Mesodermal cell (in vitro differentiated cells): ENCODE measurements at regions not wholly inside any gene's neighbourhood (a gene's known extent, or its start where the extent isn't known, plus 50 kb on each side); places are given as distances from the start of the nearest gene placed in this dataset.

Source experiments
- H3K27ac ChIP-seq: 2 replicates; pipeline ENCODE4 v1.7.0; 2013; ENCODE audit warnings: mild to moderate bottlenecking, low read depth, low read length, moderate library complexity; ENCODE audit not compliant: severe bottlenecking
- H3K36me3 ChIP-seq: 2 replicates; pipeline ENCODE4 v1.7.1; 2013; ENCODE audit warnings: mild to moderate bottlenecking, low read length, moderate library complexity; ENCODE audit not compliant: control insufficient read depth, insufficient read depth
- H3K4me1 ChIP-seq: one replicate; pipeline ENCODE4 v1.7.1; 2013; ENCODE audit warnings: mild to moderate bottlenecking, low read length; ENCODE audit not compliant: insufficient read depth, control insufficient read depth, poor library complexity, severe bottlenecking
- H3K4me3 ChIP-seq: 2 replicates; pipeline ENCODE4 v1.7.0; 2013; ENCODE audit warnings: low read length, control low read depth, mild to moderate bottlenecking; ENCODE audit not compliant: insufficient read depth, poor library complexity, severe bottlenecking; ENCODE audit errors: extremely low read depth
- H3K9me3 ChIP-seq: 2 replicates; pipeline ENCODE4 v1.7.1; 2013; ENCODE audit warnings: mild to moderate bottlenecking, low read length, moderate library complexity; ENCODE audit not compliant: control insufficient read depth
- WGBS, 2 experiments: methylation state at CpG; one replicate each; pipeline ENCODE4 v1.1.5; 2013; ENCODE audit warnings: missing lambda C conversion rate in 2 of 2; ENCODE audit not compliant: insufficient coverage in 2 of 2; 5-methylcytosine and 5-hydroxymethylcytosine counted together

- Histone ChIP-seq H3K4me1 (peaks cover 5% of the 10 kb centered on the region), H3K27ac (no peak overlapping the region), H3K9me3 (no peaks in the 10 kb centered on the region), H3K36me3 (no peaks in the 10 kb centered on the region), H3K4me3 (no peak overlapping the region)
- WGBS, 2 experiments = 89% methylated on average over 1 of the region's 3 CpGs
Measured at GRCh38 chr7:34330308-34330707, 327.7 kb upstream of the NPSR1 start.

- 83 to 86% methylated on average over 1 to 2 of the region's 2 CpGs for WGBS, 2 experiments
- Histone ChIP-seq H3K4me3 (no peak overlapping the region), H3K27ac (no peak overlapping the region), H3K36me3 (no peaks in the 10 kb centered on the region), H3K4me1 (peaks cover 5% of the 10 kb centered on the region), H3K9me3 (no peaks in the 10 kb centered on the region)
Measured at GRCh38 chr7:34331102-34331501, 326.9 kb upstream of the NPSR1 start.

GRCh38 chr7:34332006-34332405 lies 326.0 kb upstream of the NPSR1 start:
- no peaks in the 10 kb centered on the region for H3K9me3 ChIP-seq
- 88% methylated on average over 2 of the region's 4 CpGs; no CpG with 5 or more reads in 1 of the 2 experiments for WGBS, 2 experiments
- no peak overlapping the region for H3K4me3 ChIP-seq
- H3K4me1 ChIP-seq = peaks cover 5% of the 10 kb centered on the region
- no peak overlapping the region for H3K27ac ChIP-seq
- no peaks in the 10 kb centered on the region for H3K36me3 ChIP-seq

- peaks cover 5% of the 10 kb centered on the region for H3K4me1 ChIP-seq
- WGBS, 2 experiments = 100% methylated on average over 1 of the region's 2 CpGs
- H3K36me3 ChIP-seq = no peaks in the 10 kb centered on the region
- no peaks in the 10 kb centered on the region for H3K9me3 ChIP-seq
- H3K27ac ChIP-seq = no peak overlapping the region
- H3K4me3 ChIP-seq = no peak overlapping the region
Measured at GRCh38 chr7:34333184-34333583, 324.8 kb upstream of the NPSR1 start.

- H3K4me1 ChIP-seq = peaks cover 5% of the 10 kb centered on the region
- H3K36me3 ChIP-seq = no peaks in the 10 kb centered on the region
- no peaks in the 10 kb centered on the region for H3K9me3 ChIP-seq
- WGBS, 2 experiments = 91 to 95% methylated on average over 2 to 4 of the region's 4 CpGs
- H3K27ac ChIP-seq = no peak overlapping the region
- no peak overlapping the region for H3K4me3 ChIP-seq
Measured at GRCh38 chr7:34333925-34334324, 324.1 kb upstream of the NPSR1 start.

DNA sequence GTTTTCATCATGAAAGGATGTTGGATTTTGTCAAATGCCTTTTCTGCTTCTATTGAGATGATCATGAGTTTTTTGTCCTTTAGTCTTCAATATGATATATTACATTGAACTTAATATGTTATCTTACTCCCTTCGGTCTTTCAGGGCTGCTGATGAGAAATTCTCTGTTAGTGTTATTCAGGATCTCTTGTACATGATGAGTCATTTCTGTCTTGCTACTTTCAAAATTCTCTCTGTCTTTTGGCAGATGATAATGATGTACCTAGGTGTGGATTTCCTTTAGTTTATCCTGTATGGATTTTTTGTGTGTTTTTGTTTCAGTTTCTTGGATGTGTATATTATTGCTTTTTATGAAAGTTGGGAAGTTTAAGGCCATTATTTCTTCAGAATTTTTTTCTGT lies 320.9 kb upstream of the NPSR1 start:
- Histone ChIP-seq H3K4me3 (no peak overlapping the region), H3K27ac (no peak overlapping the region), H3K4me1 (no peaks in the 10 kb centered on the region), H3K36me3 (no peaks in the 10 kb centered on the region), H3K9me3 (no peaks in the 10 kb centered on the region)
- no CpG with 5 or more reads among the region's 1 CpG for WGBS, 2 experiments

DNA sequence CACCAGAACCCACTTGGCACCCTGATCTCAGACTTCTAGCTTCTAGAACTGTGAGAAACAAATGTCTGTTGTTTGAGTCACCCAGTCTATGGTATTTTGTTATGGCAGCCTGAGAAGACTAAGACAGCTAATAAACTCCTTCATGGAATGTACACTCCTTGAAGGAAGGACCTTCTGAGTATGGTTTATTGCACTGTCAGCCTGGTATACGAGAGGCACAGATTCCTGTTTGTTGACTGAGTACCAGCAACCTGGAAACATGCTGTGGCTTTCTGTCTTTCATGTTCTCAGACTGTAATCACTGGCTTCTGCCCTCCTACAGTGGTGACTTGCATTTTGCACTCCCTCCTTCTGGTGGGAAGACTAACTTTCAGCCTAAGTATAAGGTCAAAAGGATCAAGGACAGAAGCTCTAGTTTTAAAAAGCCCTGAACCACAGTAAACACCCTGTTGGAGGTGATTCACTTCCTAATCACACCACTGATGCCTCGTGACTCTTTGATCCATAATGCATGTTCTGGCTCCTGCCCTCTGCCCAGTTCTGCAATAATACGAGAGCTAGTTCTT lies 319.0 kb upstream of the NPSR1 start:
- Histone ChIP-seq H3K4me3 (no peak overlapping the region), H3K4me1 (no peaks in the 10 kb centered on the region), H3K27ac (peak overlapping the region; percentile 72), H3K9me3 (no peaks in the 10 kb centered on the region), H3K36me3 (no peaks in the 10 kb centered on the region)
- 73 to 77% methylated on average over 3 of the region's 3 CpGs for WGBS, 2 experiments

GRCh38 chr7:34341326-34341725 lies 316.7 kb upstream of the NPSR1 start:
- no peak overlapping the region for H3K4me3 ChIP-seq
- WGBS, 2 experiments = no CpG with 5 or more reads among the region's 2 CpGs
- no peaks in the 10 kb centered on the region for H3K36me3 ChIP-seq
- H3K4me1 ChIP-seq = no peaks in the 10 kb centered on the region
- H3K27ac ChIP-seq = no peak overlapping the region
- H3K9me3 ChIP-seq = no peaks in the 10 kb centered on the region

DNA sequence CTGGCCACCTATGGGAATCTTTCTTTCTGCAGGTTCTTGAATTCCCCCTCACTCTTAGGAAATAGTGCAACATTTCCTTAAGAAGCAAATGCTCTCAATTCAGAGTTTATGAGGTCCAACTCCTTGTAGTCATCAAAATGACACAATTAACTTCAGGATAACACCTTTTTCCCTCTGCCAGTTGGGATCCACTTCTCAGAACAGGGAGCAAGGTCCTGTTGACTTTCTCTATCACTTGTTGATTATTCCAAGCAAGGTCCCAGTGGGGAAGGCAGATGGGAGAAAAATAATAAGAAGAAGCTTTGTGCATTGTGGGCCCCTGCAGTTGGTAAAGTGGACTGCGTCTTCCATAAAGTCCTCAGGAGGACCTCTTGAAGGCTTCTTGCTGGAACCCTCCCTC lies 315.6 kb upstream of the NPSR1 start:
- no peak overlapping the region for H3K27ac ChIP-seq
- no peaks in the 10 kb centered on the region for H3K36me3 ChIP-seq
- H3K4me3 ChIP-seq = no peak overlapping the region
- 100% methylated on average over 1 of the region's 1 CpG; no CpG with 5 or more reads in 1 of the 2 experiments for WGBS, 2 experiments
- H3K9me3 ChIP-seq = no peaks in the 10 kb centered on the region
- H3K4me1 ChIP-seq = no peaks in the 10 kb centered on the region

DNA sequence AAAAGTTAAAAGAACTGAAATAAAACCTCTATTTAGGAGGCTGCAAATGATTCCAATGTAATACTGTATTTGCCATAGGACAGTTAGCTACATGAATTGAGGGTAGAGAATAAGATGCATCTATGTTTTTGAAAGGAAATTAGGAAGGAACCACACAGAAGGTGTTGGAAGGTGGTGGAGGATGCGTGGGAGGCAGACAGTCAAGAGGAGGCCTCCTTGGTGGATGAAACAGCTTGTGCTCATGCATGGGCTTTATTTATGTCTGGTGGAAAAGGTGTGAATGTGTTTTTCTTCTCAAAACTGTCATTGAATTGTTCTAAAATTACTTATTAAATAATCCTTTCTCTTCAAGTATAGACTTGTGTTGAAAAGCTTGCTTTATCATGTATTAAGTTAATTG lies 314.4 kb upstream of the NPSR1 start:
- H3K9me3 ChIP-seq = no peaks in the 10 kb centered on the region
- H3K27ac ChIP-seq = no peak overlapping the region
- H3K36me3 ChIP-seq = no peaks in the 10 kb centered on the region
- WGBS, 2 experiments = 80 to 88% methylated on average over 1 of the region's 1 CpG
- H3K4me3 ChIP-seq = no peak overlapping the region
- no peaks in the 10 kb centered on the region for H3K4me1 ChIP-seq

GRCh38 chr7:34354011-34354410 lies 304.0 kb upstream of the NPSR1 start:
- no peaks in the 10 kb centered on the region for H3K36me3 ChIP-seq
- no peak overlapping the region for H3K27ac ChIP-seq
- peaks cover 14% of the 10 kb centered on the region for H3K4me1 ChIP-seq
- H3K9me3 ChIP-seq = no peaks in the 10 kb centered on the region
- H3K4me3 ChIP-seq = no peak overlapping the region
- 100% methylated on average over 1 of the region's 3 CpGs; no CpG with 5 or more reads in 1 of the 2 experiments for WGBS, 2 experiments
